ENCODE measurements at regions not wholly inside any gene's neighbourhood (a gene's known extent, or its start where the extent isn't known, plus 50 kb on each side); places are given as distances from the start of the nearest gene placed in this dataset.

GRCh38 chr5:84445049-84445685, 60.5 kb upstream of the EDIL3 start:
- H3K9ac ChIP-seq (ENCODE audit: low read length) = no peak overlapping the region
- TF ChIP-seq EZH2phosphoT487 (IDR thresholded peaks at IDR 0.05; ENCODE audit: borderline replicate concordance) (no peak), EZH2 (IDR thresholded peaks at IDR 0.05) (no peak), ELF1 (IDR thresholded peaks at IDR 0.05; ENCODE audit: borderline replicate concordance, low read depth) (no peak), POLR2A (IDR thresholded peaks at IDR 0.05; ENCODE audit: borderline replicate concordance, extremely low read depth, insufficient read depth, insufficient read length) (no peak), YY1 (IDR thresholded peaks at IDR 0.05; ENCODE audit: extremely low read depth, insufficient replicate concordance, low read depth, low read length) (no peak), FOSL1 (IDR thresholded peaks at IDR 0.05; ENCODE audit: low read depth) (no peak), CBX3 (IDR thresholded peaks at IDR 0.05; ENCODE audit: low read depth) (no peak), SRF (IDR thresholded peaks at IDR 0.05; ENCODE audit: low read depth) (no peak), POLR2AphosphoS5 (IDR thresholded peaks at IDR 0.05; ENCODE audit: low read depth, low read length) (no peak), EGR1 (IDR thresholded peaks at IDR 0.05; ENCODE audit: low read depth) (no peak), SIN3A (IDR thresholded peaks at IDR 0.05; ENCODE audit: low read depth) (no peak), ATF3 (IDR thresholded peaks at IDR 0.05) (no peak), JUND (IDR thresholded peaks at IDR 0.05) (no peak)
- TF ChIP-seq, protein P1, sequence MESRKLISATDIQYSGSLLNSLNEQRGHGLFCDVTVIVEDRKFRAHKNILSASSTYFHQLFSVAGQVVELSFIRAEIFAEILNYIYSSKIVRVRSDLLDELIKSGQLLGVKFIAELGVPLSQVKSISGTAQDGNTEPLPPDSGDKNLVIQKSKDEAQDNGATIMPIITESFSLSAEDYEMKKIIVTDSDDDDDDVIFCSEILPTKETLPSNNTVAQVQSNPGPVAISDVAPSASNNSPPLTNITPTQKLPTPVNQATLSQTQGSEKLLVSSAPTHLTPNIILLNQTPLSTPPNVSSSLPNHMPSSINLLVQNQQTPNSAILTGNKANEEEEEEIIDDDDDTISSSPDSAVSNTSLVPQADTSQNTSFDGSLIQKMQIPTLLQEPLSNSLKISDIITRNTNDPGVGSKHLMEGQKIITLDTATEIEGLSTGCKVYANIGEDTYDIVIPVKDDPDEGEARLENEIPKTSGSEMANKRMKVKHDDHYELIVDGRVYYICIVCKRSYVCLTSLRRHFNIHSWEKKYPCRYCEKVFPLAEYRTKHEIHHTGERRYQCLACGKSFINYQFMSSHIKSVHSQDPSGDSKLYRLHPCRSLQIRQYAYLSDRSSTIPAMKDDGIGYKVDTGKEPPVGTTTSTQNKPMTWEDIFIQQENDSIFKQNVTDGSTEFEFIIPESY (IDR thresholded peaks at IDR 0.05; ENCODE audit: extremely low read depth, insufficient replicate concordance, low read length) = no peak
- TF ChIP-seq, protein P2, sequence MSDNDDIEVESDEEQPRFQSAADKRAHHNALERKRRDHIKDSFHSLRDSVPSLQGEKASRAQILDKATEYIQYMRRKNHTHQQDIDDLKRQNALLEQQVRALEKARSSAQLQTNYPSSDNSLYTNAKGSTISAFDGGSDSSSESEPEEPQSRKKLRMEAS (IDR thresholded peaks at IDR 0.05) = no peak
- no peaks in the 10 kb centered on the region for H3K79me2 ChIP-seq (ENCODE audit: insufficient read depth, low read length)
- ChIA-PET CTCF (no interaction called here), RAD21 (ENCODE audit: low non-redundant PET in 1 of 2, low total read pairs in 2 of 2, uncharacterized antibody in 2 of 2, unreplicated experiment in 2 of 2) (interaction anchor here in 1 of 2 experiments (0.7 kb wide), 1 partner anchor 357 kb away, joined by 3 read pairs; no protein-coding TSS in a partner anchor), POLR2A (no interaction called here)
- no peaks in the 10 kb centered on the region for H3K4me1 ChIP-seq (ENCODE audit: control insufficient read depth in 1 of 2, insufficient read depth in 2 of 2, low read length in 2 of 2)
- no peak overlapping the region for H2AFZ ChIP-seq (ENCODE audit: low read depth, low read length, poor library complexity, severe bottlenecking)
- ATAC-seq = no peak
- no TSS peak for BruUV-seq (replicated peaks)
- H3K4me2 ChIP-seq (ENCODE audit: low read length) = no peak overlapping the region
- no peaks in the 10 kb centered on the region for H4K20me1 ChIP-seq (ENCODE audit: insufficient read depth)
- H3K9me2 ChIP-seq (ENCODE audit: insufficient read depth) = no peaks in the 10 kb centered on the region
- intact Hi-C loops (cut with micrococcal nuclease) = loop anchor here (10.0 kb wide), 1 partner anchor 170 kb away; no protein-coding TSS in a partner anchor
- no peak overlapping the region for H3K27ac ChIP-seq (ENCODE audit: low read depth, low read length)
- H3K4me3 ChIP-seq (replicated peaks in 1 of 2; ENCODE audit: low read depth in 1 of 2, low read length in 2 of 2) = no peak overlapping the region
- H3K9me3 ChIP-seq (ENCODE audit: control insufficient read depth in 1 of 2, insufficient read depth in 1 of 2, low read depth in 1 of 2, low read length in 2 of 2) = no peaks in the 10 kb centered on the region
- no peaks in the 10 kb centered on the region for H3K36me3 ChIP-seq (ENCODE audit: control insufficient read depth in 1 of 2, insufficient read depth in 2 of 2, low read length in 2 of 2)
- no peak for DNase-seq (ENCODE audit: low read depth, low spot score)
- H3K27me3 ChIP-seq (ENCODE audit: insufficient read depth, low read length) = no peaks in the 10 kb centered on the region

Data from HCT116 (cell line).